ENCODE measurements at regions not wholly inside any gene's neighbourhood (a gene's known extent, or its start where the extent isn't known, plus 50 kb on each side); places are given as distances from the start of the nearest gene placed in this dataset.

DNA sequence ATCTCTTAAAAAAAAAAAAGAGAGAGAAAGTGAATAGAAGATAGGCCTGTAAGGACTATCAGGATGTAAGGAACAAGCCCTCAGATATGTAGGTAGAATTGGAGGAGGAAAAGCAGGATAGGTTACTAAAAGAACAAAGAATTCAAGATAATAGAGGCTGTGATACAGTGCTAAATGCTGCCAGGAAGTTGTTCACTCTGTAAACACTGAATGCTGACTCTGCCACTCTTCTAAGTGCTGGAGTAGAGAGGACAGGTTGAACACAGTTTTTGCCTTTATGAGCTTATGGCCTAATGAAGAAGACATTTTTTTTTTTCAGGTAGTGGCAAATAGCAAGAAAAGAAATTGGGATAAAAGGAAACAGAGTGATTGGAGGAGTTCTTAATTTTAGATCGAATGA lies 90.6 kb upstream of the ZNF678 start:
- no peak overlapping the region for H2AFZ ChIP-seq (ENCODE audit: low read depth)
- no peak for DNase-seq
- H3K27ac ChIP-seq (ENCODE audit: low read depth in 2 of 2, low read length in 1 of 2) = no peak overlapping the region
- H3K9me3 ChIP-seq = no peaks in the 10 kb centered on the region
- H3K4me3 ChIP-seq (ENCODE audit: low read depth in 2 of 2, low read length in 1 of 2) = no peak overlapping the region
- H3K9me2 ChIP-seq = no peaks in the 10 kb centered on the region
- no peaks in the 10 kb centered on the region for H3K79me2 ChIP-seq (ENCODE audit: insufficient read depth)
- ChIA-PET POLR2A (no interaction called here), CTCF (interaction anchor here (1.1 to 2.2 kb wide), 2 partner anchors 8 to 9 kb away, joined by 3 to 7 read pairs; no protein-coding TSS in a partner anchor)
- H3K9ac ChIP-seq = no peak overlapping the region
- H4K20me1 ChIP-seq (ENCODE audit: insufficient read depth) = no peaks in the 10 kb centered on the region
- TF ChIP-seq EZH2phosphoT487 (IDR thresholded peaks at IDR 0.05; ENCODE audit: borderline replicate concordance, low read depth) (no peak), TCF12 (IDR thresholded peaks at IDR 0.05) (no peak), RCOR1 (IDR thresholded peaks at IDR 0.05; ENCODE audit: low read length) (no peak), RFX5 (IDR thresholded peaks at IDR 0.05; ENCODE audit: low read length) (no peak), EP300 (IDR thresholded peaks at IDR 0.05; ENCODE audit: borderline replicate concordance in 1 of 2, low read depth in 1 of 2, low read length in 1 of 2) (no peak), NRF1 (IDR thresholded peaks at IDR 0.05; ENCODE audit: low read depth, low read length) (no peak), FOXJ3 (CRISPR knock-in tag; IDR thresholded peaks at IDR 0.05) (no peak), CHD2 (IDR thresholded peaks at IDR 0.05; ENCODE audit: low read length, partially characterized antibody) (no peak), POLR2AphosphoS5 (IDR thresholded peaks at IDR 0.05; ENCODE audit: low read depth, low read length) (no peak)
- H3K4me2 ChIP-seq = no peak overlapping the region
- H3K27me3 ChIP-seq (ENCODE audit: insufficient read depth) = no peaks in the 10 kb centered on the region
- no peaks in the 10 kb centered on the region for H3K4me1 ChIP-seq (ENCODE audit: control insufficient read depth in 1 of 2, insufficient read depth in 2 of 2, low read depth in 1 of 2, low read length in 1 of 2)
- H3K36me3 ChIP-seq (replicated peaks in 1 of 2; ENCODE audit: control insufficient read depth in 1 of 2, insufficient read depth in 2 of 2, low read length in 1 of 2) = no peaks in the 10 kb centered on the region
- H3F3A ChIP-seq (replicated peaks; ENCODE audit: insufficient read depth) = no peaks in the 10 kb centered on the region
- WGBS (ENCODE audit: low lambda C conversion rate) = 18% methylated on average over 1 of the region's 1 CpG

DNA sequence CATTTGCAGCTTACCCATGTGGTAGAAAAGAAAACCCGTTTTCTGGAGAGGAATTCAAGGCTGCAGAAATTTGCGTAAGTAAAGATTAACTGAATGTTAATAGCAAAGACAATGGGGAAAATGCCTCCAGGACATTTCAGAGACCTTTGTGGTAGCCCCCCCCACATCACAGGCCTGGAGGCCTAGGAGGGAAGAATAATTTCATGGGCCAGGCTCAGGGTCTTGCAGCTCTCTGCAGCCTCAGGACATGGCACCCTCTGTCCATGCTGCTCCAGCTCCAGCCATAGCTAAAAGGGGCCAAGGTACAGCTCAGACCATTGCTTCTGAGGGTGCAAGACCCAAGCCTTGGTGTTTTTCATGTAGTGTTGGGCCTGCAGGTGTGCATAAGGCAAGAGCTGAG lies 92.7 kb upstream of the ZNF678 start:
- CTCF ChIA-PET = interaction anchor here (1.6 kb wide), 1 partner anchor 10 kb away, joined by 5 read pairs; no protein-coding TSS in a partner anchor

More for the DNA sequence above, 92.7 kb upstream of the ZNF678 start:
- Histone ChIP-seq H3K9me2 (no peaks in the 10 kb centered on the region), H3F3A (replicated peaks; ENCODE audit: insufficient read depth) (no peaks in the 10 kb centered on the region), H3K4me2 (no peak overlapping the region), H3K4me3 (ENCODE audit: low read depth in 2 of 2, low read length in 1 of 2) (no peak overlapping the region), H3K4me1 (ENCODE audit: control insufficient read depth in 1 of 2, insufficient read depth in 2 of 2, low read depth in 1 of 2, low read length in 1 of 2) (no peaks in the 10 kb centered on the region), H3K9me3 (no peaks in the 10 kb centered on the region), H3K36me3 (replicated peaks in 1 of 2; ENCODE audit: control insufficient read depth in 1 of 2, insufficient read depth in 2 of 2, low read length in 1 of 2) (no peaks in the 10 kb centered on the region), H3K27ac (ENCODE audit: low read depth in 2 of 2, low read length in 1 of 2) (no peak overlapping the region), H2AFZ (ENCODE audit: low read depth) (no peak overlapping the region), H3K27me3 (ENCODE audit: insufficient read depth) (no peaks in the 10 kb centered on the region), H3K79me2 (ENCODE audit: insufficient read depth) (no peaks in the 10 kb centered on the region), H3K9ac (no peak overlapping the region), H4K20me1 (ENCODE audit: insufficient read depth) (no peaks in the 10 kb centered on the region)
- 43% methylated on average over 2 of the region's 2 CpGs for WGBS (ENCODE audit: low lambda C conversion rate)
- no peak for DNase-seq
- TF ChIP-seq TCF12 (IDR thresholded peaks at IDR 0.05) = no peak
- no peak for TF ChIP-seq MEF2A (IDR thresholded peaks at IDR 0.05; ENCODE audit: borderline replicate concordance, low read depth)
- TF ChIP-seq FOSL2 (IDR thresholded peaks at IDR 0.05; ENCODE audit: borderline replicate concordance, low read depth) = no peak
- TF ChIP-seq, protein P1, sequence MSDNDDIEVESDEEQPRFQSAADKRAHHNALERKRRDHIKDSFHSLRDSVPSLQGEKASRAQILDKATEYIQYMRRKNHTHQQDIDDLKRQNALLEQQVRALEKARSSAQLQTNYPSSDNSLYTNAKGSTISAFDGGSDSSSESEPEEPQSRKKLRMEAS (IDR thresholded peaks at IDR 0.05; ENCODE audit: low read depth) = no peak
- TF ChIP-seq, protein P2, sequence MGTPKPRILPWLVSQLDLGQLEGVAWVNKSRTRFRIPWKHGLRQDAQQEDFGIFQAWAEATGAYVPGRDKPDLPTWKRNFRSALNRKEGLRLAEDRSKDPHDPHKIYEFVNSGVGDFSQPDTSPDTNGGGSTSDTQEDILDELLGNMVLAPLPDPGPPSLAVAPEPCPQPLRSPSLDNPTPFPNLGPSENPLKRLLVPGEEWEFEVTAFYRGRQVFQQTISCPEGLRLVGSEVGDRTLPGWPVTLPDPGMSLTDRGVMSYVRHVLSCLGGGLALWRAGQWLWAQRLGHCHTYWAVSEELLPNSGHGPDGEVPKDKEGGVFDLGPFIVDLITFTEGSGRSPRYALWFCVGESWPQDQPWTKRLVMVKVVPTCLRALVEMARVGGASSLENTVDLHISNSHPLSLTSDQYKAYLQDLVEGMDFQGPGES (IDR thresholded peaks at IDR 0.05; ENCODE audit: low read depth, low read length) = no peak
- TF ChIP-seq JUND (IDR thresholded peaks at IDR 0.05) = no peak
- TF ChIP-seq EP300 (IDR thresholded peaks at IDR 0.05; ENCODE audit: borderline replicate concordance in 1 of 2, low read depth in 1 of 2, low read length in 1 of 2) = no peak
- POLR2A ChIA-PET = no interaction called here
